Astrocyte of the cerebellum (primary cell): ENCODE measurements at regions not wholly inside any gene's neighbourhood (a gene's known extent, or its start where the extent isn't known, plus 50 kb on each side); places are given as distances from the start of the nearest gene placed in this dataset.

Experiments
- DNase-seq: peaks from one replicate; pipeline ENCODE4 v3.0.0-alpha.2; 2011; ENCODE audit warnings: low read depth
- H3K4me3 ChIP-seq: 2 replicates; pipeline ENCODE4 v1.5.1; 2011; ENCODE audit warnings: mild to moderate bottlenecking, low read depth, low read length, moderate library complexity
- in situ Hi-C: cut with HindIII; loops from 2 replicates; pipeline ENCODE4 v1.10.0; 2017; ENCODE audit warnings: low sequenced_read_pairs
- TF ChIP-seq, protein P1 (sequence below): IDR thresholded peaks from 2 replicates; pipeline ENCODE4 v1.5.1; 2012; ENCODE audit warnings: low read length, low read depth, moderate library complexity, mild to moderate bottlenecking; ENCODE audit errors: missing control alignments

GRCh38 chr1:221908573-221908972 lies 166.7 kb upstream of the DUSP10 start:
- H3K4me3 ChIP-seq, result no peak overlapping the region
- no peak for DNase-seq
- TF ChIP-seq, protein P1, sequence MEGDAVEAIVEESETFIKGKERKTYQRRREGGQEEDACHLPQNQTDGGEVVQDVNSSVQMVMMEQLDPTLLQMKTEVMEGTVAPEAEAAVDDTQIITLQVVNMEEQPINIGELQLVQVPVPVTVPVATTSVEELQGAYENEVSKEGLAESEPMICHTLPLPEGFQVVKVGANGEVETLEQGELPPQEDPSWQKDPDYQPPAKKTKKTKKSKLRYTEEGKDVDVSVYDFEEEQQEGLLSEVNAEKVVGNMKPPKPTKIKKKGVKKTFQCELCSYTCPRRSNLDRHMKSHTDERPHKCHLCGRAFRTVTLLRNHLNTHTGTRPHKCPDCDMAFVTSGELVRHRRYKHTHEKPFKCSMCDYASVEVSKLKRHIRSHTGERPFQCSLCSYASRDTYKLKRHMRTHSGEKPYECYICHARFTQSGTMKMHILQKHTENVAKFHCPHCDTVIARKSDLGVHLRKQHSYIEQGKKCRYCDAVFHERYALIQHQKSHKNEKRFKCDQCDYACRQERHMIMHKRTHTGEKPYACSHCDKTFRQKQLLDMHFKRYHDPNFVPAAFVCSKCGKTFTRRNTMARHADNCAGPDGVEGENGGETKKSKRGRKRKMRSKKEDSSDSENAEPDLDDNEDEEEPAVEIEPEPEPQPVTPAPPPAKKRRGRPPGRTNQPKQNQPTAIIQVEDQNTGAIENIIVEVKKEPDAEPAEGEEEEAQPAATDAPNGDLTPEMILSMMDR, result no peak
- in situ Hi-C loops, result no loop called here

GRCh38 chr1:221907166-221907932 lies 165.5 kb upstream of the DUSP10 start:
- no peak overlapping the region for H3K4me3 ChIP-seq
- TF ChIP-seq, protein P1, result no peak
- DNase-seq, result no peak
- in situ Hi-C loops, result no loop called here

- TF ChIP-seq, protein P1, result no peak
- no peak for DNase-seq
- no peak overlapping the region for H3K4me3 ChIP-seq
- in situ Hi-C loops, result no loop called here
These were observed 163.9 kb upstream of the DUSP10 start for GRCh38 chr1:221905802-221906201.

DNA sequence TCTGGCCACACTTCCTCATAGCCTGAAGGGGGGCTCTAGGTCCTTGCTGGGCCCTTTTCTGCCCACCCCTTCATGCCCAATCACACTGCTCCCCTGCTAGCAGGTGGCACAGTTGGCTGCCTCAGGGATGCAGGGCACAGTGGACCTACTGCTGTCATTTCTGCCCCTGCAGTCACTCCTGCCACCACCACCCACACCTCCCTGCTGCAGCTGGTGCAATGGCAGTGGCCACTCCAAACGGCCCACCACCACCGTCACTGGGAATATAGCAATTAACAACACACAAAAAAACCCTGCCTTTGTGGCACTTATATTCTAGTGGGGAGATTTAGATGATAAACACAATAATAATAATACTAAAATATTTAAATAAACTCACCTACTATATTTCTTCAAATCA lies 162.4 kb upstream of the DUSP10 start:
- in situ Hi-C loops, result no loop called here
- H3K4me3 ChIP-seq, result no peak overlapping the region
- TF ChIP-seq, protein P1, result no peak
- no peak for DNase-seq

GRCh38 chr1:221903594-221903993 lies 161.7 kb upstream of the DUSP10 start:
- TF ChIP-seq, protein P1, result no peak
- in situ Hi-C loops, result no loop called here
- no peak overlapping the region for H3K4me3 ChIP-seq
- DNase-seq, result no peak

DNA sequence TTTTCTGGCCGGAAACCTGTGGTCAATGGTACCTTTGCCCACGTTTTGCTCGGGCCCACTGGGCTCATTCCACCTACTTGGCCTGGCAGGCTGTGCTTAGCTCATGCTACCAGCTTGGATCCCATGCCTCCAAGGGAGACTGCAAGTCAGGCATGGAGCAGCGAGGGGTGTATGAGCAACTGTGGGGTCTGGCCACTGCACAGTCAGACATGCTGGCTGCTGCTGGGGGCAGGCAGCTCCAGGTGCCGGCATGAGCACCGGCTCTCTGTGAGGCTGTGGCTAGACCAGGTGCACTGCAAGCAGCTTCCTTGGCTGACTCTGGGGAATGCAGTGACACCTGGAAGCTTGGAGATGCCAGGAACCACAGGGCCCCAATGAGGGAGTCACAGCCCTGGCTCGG lies 161.1 kb upstream of the DUSP10 start:
- TF ChIP-seq, protein P1, result no peak
- DNase-seq, result no peak
- in situ Hi-C loops, result no loop called here
- H3K4me3 ChIP-seq, result no peak overlapping the region
